IgD-negative memory B cell (primary cell): ENCODE measurements at regions not wholly inside any gene's neighbourhood (a gene's known extent, or its start where the extent isn't known, plus 50 kb on each side); places are given as distances from the start of the nearest gene placed in this dataset.
A peak's percentile ranks its signal among the peaks of the same experiment; 100 is the strongest.

Source experiments
- H3K27ac Mint-ChIP-seq, 3 donors: one replicate each; pipeline ENCODE4 v1.8.0; 2020 to 2022; ENCODE audit warnings: mild to moderate bottlenecking in 3 of 3, mixed read lengths in 3 of 3, moderate library complexity in 1 of 3
- H3K27me3 Mint-ChIP-seq: one replicate; pipeline ENCODE4 v1.8.0; 2021; ENCODE audit warnings: mixed read lengths
- H3K36me3 Mint-ChIP-seq: one replicate; pipeline ENCODE4 v1.8.0; 2020; ENCODE audit warnings: mild to moderate bottlenecking, mixed read lengths
- H3K4me1 Mint-ChIP-seq, 3 donors: one replicate each; pipeline ENCODE4 v1.8.0; 2020 to 2022; ENCODE audit warnings: mixed read lengths in 3 of 3, mild to moderate bottlenecking in 1 of 3
- H3K4me3 Mint-ChIP-seq, 4 donors: one replicate each; pipeline ENCODE4 v1.8.0; 2020 to 2022; ENCODE audit warnings: mild to moderate bottlenecking in 4 of 4, mixed read lengths in 4 of 4, moderate library complexity in 3 of 4
- H3K9me3 Mint-ChIP-seq, 3 donors: one replicate each; pipeline ENCODE4 v1.8.0; 2020 to 2021; ENCODE audit warnings: mixed read lengths in 3 of 3, mild to moderate bottlenecking in 1 of 3

DNA sequence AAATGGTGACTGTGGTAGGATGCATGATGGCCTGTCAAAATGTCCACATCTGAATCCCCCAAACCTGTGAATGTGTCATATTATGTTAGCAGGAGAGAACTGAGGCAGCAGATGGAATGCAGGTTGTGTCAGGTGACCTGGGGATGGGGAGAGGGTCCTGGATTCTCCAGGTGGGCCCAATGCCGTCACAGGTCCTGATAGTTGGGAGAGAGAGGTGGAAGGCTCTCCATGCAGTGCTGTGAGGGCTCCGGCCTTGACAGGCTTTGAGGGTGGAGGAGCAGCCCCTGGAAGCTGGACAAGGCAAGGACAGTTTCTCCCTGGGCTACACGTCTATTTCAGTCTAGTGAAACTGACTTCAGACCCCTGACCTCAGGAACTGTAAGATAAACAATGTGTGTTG lies 330.9 kb upstream of the ZNF32 start:
- Mint-ChIP-seq H3K4me1 (no peaks in the 10 kb centered on the region), H3K9me3 (peaks cover 5 to 10% (median 5%) of the 10 kb centered on the region in 3 donors), H3K27ac (no peak overlapping the region), H3K36me3 (no peaks in the 10 kb centered on the region), H3K4me3 (no peak overlapping the region), H3K27me3 (no peaks in the 10 kb centered on the region)

DNA sequence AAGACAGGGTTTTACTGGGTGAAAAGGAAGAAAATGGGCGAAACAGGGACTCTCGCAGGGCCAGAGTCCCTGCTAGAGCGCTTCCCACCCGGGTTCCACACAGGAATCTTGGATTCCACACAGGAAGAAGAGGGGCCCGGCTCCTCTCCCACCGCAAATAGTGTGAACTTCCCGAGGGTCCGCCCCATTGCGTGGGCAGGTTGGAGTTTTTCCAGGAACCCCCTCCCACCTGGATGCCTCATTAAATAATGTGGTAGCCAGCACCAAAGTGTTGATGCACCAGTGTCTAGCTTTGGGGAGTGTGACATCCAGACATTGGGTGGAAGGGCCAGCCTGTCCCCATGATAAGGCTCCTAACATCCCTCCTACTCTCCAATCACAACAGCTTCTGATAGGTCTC lies 330.3 kb upstream of the ZNF32 start:
- no peaks in the 10 kb centered on the region for H3K27me3 Mint-ChIP-seq
- no peaks in the 10 kb centered on the region for H3K4me1 Mint-ChIP-seq

DNA sequence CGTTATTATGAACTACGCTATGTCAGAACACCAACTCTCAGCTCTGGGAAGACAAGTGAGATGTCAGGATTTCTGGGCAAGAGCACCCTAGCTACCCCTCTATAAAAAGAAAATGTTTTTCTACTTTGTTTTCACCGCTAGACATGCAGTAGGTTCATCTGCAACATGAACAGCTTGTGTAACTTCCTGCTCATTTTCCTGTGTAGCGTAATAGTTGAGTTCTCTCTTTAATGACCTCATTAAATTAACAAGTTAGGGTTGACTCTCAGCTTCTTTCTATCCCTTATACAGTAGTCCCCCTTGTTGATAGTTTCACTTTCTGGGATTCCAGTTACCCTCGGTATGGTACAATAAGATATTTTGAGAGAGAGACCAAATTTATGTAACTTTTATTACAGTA lies 329.4 kb upstream of the ZNF32 start:
- no peaks in the 10 kb centered on the region for H3K36me3 Mint-ChIP-seq
- no peak overlapping the region for H3K27ac Mint-ChIP-seq
- no peaks in the 10 kb centered on the region for H3K4me1 Mint-ChIP-seq
- H3K27me3 Mint-ChIP-seq = no peaks in the 10 kb centered on the region
- no peak overlapping the region for H3K4me3 Mint-ChIP-seq
- H3K9me3 Mint-ChIP-seq = peaks cover 5 to 10% (median 7%) of the 10 kb centered on the region in 3 donors

More for the DNA sequence above, 330.3 kb upstream of the ZNF32 start:
- Mint-ChIP-seq H3K36me3 (no peaks in the 10 kb centered on the region), H3K9me3 (peaks cover 5 to 10% (median 6%) of the 10 kb centered on the region in 3 donors), H3K4me3 (no peak overlapping the region), H3K27ac (no peak overlapping the region)

DNA sequence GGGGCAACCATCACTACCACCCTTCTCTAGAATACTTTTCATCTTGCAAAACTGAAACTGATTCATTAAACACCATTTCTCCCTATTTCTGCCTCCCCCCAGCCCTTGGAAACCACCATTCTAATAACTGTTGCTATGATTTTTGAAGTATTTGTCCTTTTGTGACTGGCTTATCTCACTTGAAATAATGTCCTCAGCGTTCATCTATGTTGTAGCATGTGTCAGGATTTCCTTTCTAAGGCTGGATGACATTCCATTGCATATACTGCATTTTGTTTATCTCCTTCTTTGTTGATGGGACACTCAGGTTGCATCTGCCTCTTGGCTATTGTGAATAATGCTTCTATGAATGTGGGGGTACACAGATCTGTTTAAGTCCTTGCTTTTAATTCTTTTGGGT lies 327.6 kb upstream of the ZNF32 start:
- Mint-ChIP-seq H3K36me3 (no peaks in the 10 kb centered on the region), H3K4me3 (no peak overlapping the region), H3K27ac (no peak overlapping the region), H3K27me3 (peaks cover 3% of the 10 kb centered on the region), H3K4me1 (no peaks in the 10 kb centered on the region), H3K9me3 (peaks cover 3 to 4% (median 4%) of the 10 kb centered on the region in 3 donors)

DNA sequence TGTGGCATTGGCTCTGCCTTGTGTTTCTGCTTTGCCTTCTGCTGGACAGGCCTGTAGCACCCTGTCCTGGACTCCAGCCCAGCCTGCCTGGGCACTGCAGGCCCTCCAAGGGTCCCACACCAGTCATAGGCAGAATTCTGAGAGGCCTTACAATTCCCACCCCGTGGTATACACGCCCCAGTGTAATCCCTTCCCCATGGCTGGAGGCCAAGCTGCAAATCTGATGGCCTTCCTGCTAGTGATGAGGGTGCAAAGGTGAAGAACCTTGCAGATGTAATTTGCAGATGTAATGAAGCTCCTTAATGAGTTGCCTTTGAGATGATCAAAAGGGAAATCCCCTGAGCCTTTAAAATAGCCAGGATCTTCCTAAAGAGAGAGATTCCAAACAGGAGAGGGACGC lies 325.1 kb upstream of the ZNF32 start:
- H3K4me1 Mint-ChIP-seq = no peaks in the 10 kb centered on the region
- peaks cover 6% of the 10 kb centered on the region for H3K27me3 Mint-ChIP-seq
- no peak overlapping the region for H3K4me3 Mint-ChIP-seq

DNA sequence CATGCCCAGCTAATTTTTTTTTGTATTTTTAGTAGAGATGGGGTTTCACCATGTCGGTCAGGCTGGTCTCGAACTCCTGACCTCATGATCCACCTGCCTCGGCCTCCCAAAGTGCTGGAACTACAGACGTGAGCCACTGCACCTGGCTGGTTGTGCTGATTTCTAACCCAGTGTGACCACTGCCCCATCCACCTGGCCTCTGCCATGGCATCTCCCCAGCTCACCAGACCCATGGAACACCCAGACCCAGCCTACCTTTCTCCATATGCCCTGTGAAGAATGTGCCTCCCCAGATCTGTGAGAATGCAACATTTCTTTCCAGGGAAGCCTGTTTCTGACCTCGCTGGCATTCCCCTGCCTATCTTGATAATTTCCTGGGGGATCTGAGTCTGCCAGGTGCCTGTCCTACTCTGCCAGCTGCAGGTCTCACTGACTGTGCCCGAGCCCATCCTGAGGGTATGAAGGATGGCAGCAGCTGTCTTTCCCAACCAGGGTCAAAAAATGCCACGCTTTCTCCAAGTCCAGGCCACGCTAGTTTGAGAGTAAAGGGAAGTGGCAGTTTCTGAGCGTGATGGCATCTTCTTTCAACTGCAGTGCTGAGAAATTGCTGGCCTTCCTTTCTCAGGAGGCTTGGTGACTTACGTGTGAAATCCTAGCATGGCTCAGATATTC lies 324.4 kb upstream of the ZNF32 start:
- no peaks in the 10 kb centered on the region for H3K36me3 Mint-ChIP-seq

More for the DNA sequence above, 325.1 kb upstream of the ZNF32 start:
- Mint-ChIP-seq H3K36me3 (no peaks in the 10 kb centered on the region), H3K9me3 (peaks cover 3 to 4% (median 4%) of the 10 kb centered on the region in 3 donors), H3K27ac (no peak overlapping the region)

DNA sequence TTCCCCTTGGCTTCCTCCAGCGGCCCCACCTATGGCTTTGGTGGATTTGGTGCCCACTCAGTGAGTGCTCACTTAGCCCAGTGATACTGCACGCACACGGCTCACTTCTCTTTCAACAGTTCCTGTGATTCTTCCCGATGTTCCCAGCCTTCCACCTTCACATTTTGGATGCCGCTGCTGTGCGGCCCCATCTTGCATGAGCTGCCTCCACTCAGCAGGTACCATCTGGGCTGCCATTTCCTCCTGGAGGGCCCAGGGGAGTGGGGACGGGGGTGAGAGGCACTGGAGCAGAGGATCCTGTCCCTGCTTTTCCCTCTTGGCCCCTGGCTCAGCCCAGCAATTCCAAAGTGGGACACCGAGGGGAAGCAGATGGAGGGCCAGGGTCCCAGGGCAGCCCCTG lies 323.3 kb upstream of the ZNF32 start:
- H3K36me3 Mint-ChIP-seq = no peaks in the 10 kb centered on the region

More for the DNA sequence above, 324.4 kb upstream of the ZNF32 start:
- no peaks in the 10 kb centered on the region for H3K4me1 Mint-ChIP-seq
- no peak overlapping the region for H3K4me3 Mint-ChIP-seq
- H3K27ac Mint-ChIP-seq = no peak overlapping the region
- peaks cover 6% of the 10 kb centered on the region for H3K27me3 Mint-ChIP-seq
- peaks cover 2 to 6% (median 4%) of the 10 kb centered on the region in 3 donors for H3K9me3 Mint-ChIP-seq

DNA sequence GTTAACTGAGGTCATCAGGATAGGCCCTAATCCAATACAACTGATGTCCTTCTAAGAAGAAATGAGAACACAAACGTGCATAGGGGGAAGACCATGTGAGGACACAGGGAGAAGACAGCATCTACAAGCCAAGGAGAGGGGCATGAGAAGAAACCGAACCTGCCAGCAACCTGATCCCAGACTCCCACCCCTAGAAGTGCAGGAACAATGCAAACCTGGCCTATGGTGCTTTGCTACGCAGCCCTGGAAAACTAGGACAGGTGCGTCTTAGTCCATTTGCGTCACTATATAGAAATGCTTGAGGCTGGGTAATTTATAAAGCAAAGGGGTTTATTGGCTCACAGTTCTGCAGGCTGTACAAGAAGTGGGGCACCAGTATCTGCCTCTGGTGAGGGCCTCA lies 322.6 kb upstream of the ZNF32 start:
- Mint-ChIP-seq H3K27me3 (peaks cover 6% of the 10 kb centered on the region), H3K4me3 (no peak overlapping the region), H3K27ac (no peak overlapping the region), H3K4me1 (no peaks in the 10 kb centered on the region), H3K36me3 (no peaks in the 10 kb centered on the region), H3K9me3 (peaks cover 2 to 6% (median 4%) of the 10 kb centered on the region in 3 donors)

More for the DNA sequence above, 323.3 kb upstream of the ZNF32 start:
- no peaks in the 10 kb centered on the region for H3K4me1 Mint-ChIP-seq
- no peak overlapping the region for H3K27ac Mint-ChIP-seq
- peaks cover 6% of the 10 kb centered on the region for H3K27me3 Mint-ChIP-seq
- peaks cover 2 to 6% (median 4%) of the 10 kb centered on the region in 3 donors for H3K9me3 Mint-ChIP-seq
- no peak overlapping the region for H3K4me3 Mint-ChIP-seq

DNA sequence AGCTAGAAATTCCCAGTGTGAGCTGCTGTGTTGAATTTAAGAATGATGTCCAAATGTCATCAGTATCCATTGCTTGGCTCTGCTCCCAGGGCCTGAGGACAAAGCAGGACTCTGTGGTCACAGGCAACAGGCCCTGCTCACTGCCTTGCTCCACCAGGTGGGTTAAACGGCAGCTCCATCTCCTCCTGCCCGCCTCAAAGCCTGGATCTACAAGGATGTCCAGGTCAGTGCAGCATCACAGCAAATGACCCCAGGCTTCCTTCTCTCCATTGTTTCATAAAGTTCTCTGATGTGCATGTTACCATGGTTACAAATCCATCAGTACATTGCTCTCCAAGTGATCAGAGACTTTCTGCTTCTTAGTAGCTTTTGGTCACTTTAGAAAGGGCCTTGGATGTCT lies 322.0 kb upstream of the ZNF32 start:
- Mint-ChIP-seq H3K36me3 (no peaks in the 10 kb centered on the region), H3K9me3 (peaks cover 2 to 6% (median 4%) of the 10 kb centered on the region in 3 donors), H3K4me3 (no peak overlapping the region), H3K27ac (no peak overlapping the region), H3K27me3 (peaks cover 6% of the 10 kb centered on the region), H3K4me1 (no peaks in the 10 kb centered on the region)

DNA sequence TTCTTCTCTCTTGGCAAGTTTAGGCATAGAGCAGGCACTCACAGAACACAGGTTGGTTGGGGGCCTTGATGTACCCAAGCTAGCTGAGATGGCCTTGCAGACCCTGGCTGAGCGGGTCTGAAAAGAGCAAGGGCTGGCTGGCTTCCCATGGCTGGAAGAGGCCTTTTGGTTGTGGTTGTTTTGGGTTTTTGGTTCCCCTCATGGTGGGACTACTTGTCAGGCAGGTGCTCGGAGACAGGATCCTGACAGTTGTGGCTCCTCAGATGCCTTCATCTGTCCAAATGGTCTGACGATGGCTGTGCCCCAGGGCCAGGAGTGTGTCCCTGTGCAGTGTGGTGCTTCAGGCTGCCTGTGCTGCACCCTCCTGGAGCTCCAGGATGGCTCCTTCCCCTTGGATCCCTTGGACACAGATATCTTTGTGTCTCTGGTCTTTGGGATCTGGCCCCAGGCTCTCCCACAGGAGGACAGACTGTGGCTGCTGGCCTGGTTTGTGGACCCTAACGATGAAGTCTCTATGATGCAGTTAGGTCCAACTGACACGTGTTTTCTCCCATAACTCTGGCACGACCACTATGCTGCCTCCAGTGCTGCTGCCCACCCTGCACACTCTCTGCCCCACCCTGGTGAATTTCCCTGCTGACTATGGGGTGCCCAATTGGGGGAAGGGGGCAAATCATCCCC lies 321.5 kb upstream of the ZNF32 start:
- Mint-ChIP-seq H3K4me1 (no peaks in the 10 kb centered on the region), H3K27me3 (peaks cover 6% of the 10 kb centered on the region), H3K27ac (no peak overlapping the region), H3K36me3 (no peaks in the 10 kb centered on the region), H3K4me3 (no peak overlapping the region), H3K9me3 (peaks cover 0 to 4% (median 0%) of the 10 kb centered on the region in 3 donors)

DNA sequence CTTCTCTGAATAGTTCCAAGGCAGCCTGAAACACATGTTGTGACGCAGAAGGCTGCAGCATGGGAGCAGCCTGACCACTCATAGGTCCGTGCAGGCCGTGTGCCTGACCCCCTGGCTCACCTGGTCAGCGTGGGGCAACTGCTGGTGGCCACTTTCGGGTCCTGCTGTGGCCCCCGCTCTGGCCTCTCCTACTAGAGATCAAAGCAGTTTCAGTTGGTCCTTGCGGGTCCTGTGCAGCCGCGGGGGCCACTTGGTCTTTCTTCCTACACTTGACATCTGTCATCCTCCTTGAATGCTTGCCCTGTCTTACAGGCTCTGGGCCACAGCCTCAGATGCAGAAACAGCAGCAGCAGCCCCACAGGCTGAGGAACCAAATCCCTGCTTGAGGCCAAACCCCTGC lies 320.8 kb upstream of the ZNF32 start:
- H3K27ac Mint-ChIP-seq = no peak overlapping the region
- peaks cover 0 to under 1% (median 0%) of the 10 kb centered on the region in 3 donors for H3K4me1 Mint-ChIP-seq
- H3K4me3 Mint-ChIP-seq = no peak overlapping the region
- peaks cover 7% of the 10 kb centered on the region for H3K27me3 Mint-ChIP-seq
- H3K9me3 Mint-ChIP-seq = peaks cover 0 to 4% (median 0%) of the 10 kb centered on the region in 3 donors
- no peaks in the 10 kb centered on the region for H3K36me3 Mint-ChIP-seq

DNA sequence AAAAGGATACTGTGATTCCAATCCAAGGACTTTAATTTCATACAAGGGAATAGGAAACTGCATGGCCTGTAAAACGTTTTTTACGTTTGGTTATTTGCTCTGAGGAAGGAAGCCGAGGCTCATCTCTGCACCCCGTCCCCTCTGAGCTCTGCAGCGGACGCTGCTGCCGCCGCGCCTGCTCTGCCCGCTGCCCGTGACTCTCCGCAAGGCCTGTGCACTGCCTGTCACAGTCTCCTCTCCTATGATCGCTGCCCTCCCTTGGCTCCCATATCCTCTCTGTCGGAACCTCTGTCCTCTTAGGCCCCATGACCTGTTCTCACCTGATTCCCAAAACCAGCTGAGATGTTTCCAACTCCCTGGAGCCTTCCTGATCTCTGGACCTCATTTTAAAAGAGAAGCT lies 320.3 kb upstream of the ZNF32 start:
- peaks cover 13% of the 10 kb centered on the region for H3K27me3 Mint-ChIP-seq
- H3K27ac Mint-ChIP-seq = no peak overlapping the region
- peaks cover 0 to 2% (median 0%) of the 10 kb centered on the region in 3 donors for H3K4me1 Mint-ChIP-seq
- H3K9me3 Mint-ChIP-seq = peaks cover 0 to 3% (median 0%) of the 10 kb centered on the region in 3 donors
- H3K4me3 Mint-ChIP-seq = no peak overlapping the region
- H3K36me3 Mint-ChIP-seq = no peaks in the 10 kb centered on the region

DNA sequence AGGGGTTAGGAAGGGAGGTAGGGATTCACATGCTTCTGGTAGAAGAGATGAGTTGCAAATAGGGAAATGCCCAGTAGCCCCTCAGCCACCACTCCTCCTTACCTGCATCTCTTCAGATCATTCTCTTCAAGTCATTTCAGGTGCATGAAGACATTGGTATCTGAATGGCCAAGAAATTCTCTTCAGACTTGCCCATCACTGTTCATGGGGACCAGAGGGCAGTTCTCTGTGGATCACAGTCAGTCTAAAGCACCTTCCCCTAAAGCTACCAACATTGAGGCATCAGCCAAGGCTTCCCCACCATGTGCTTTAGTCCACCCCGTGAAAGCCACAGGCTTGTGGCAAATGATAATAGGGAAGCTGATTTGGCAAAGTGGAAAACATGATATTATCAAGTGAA lies 319.4 kb upstream of the ZNF32 start:
- Mint-ChIP-seq H3K27me3 (peaks cover 13% of the 10 kb centered on the region), H3K4me1 (peaks cover 0 to 2% (median 0%) of the 10 kb centered on the region in 3 donors), H3K4me3 (no peak overlapping the region), H3K36me3 (no peaks in the 10 kb centered on the region), H3K27ac (no peak overlapping the region), H3K9me3 (peaks cover 0 to 2% (median 0%) of the 10 kb centered on the region in 3 donors)

DNA sequence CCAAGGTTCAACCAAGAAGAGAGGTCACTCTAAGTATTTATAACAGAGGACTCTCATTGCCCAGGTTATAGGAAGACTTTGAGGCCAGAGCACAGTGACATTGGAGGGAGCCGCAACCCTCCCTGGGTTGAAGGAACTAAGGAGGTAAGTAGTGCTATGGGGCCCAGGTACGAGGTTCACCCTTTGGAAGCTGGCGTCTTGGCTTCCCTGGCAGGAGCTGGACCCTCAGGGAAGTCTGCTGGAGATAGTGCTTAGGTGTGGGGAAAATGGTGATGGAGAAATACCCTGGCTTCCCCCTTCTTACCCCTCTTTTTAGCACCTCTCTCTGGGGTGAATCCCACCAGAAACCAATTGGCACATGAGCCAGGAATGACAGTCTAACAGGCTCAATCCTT lies 317.9 kb upstream of the ZNF32 start:
- no peaks in the 10 kb centered on the region for H3K36me3 Mint-ChIP-seq
- no peak overlapping the region for H3K4me3 Mint-ChIP-seq
- peaks cover 10% of the 10 kb centered on the region for H3K27me3 Mint-ChIP-seq
- no peak overlapping the region for H3K27ac Mint-ChIP-seq
- H3K4me1 Mint-ChIP-seq = peaks cover 0 to 2% (median 0%) of the 10 kb centered on the region in 3 donors
- H3K9me3 Mint-ChIP-seq = peaks cover 0 to 2% (median 0%) of the 10 kb centered on the region in 3 donors

DNA sequence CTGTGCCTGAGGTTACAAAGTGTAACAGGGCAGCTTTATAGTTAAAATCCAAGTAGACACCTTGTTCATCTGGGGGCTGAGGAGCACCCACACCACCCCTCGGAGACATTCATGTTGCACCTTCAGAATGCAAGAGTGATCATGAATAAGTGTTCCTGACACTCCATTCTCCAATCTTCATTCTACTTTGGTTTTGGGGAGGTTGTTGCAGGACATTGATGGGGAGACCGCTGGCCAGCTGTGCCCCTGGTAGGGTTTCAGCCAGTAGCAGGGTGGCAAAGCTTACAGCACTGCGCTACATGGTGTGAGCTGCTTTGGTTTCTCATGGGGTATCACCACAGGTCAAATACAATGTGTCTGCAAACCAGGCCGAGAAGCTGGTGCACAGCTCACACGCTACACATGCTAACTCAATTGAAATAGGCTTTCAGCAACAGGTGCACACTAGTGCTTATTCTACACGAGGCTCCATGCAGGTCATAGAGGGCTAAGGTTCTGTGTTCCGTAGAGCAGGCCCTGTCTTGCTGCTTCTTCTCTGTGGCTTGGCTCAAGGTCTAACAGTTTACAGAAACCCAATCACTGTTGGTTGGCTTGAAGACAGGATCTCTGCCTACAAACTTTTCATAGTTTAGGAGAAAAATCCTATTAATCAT lies 317.4 kb upstream of the ZNF32 start:
- peak overlapping the region in 1 of 4 donors; percentile 3 for H3K4me3 Mint-ChIP-seq
- peaks cover 0 to 2% (median 0%) of the 10 kb centered on the region in 3 donors for H3K4me1 Mint-ChIP-seq
- H3K36me3 Mint-ChIP-seq = no peaks in the 10 kb centered on the region
- H3K27me3 Mint-ChIP-seq = peaks cover 10% of the 10 kb centered on the region
- no peak overlapping the region for H3K27ac Mint-ChIP-seq
- peaks cover 0 to 2% (median 0%) of the 10 kb centered on the region in 3 donors for H3K9me3 Mint-ChIP-seq
